ENCODE measurements at regions not wholly inside any gene's neighbourhood (a gene's known extent, or its start where the extent isn't known, plus 50 kb on each side); places are given as distances from the start of the nearest gene placed in this dataset.

DNA sequence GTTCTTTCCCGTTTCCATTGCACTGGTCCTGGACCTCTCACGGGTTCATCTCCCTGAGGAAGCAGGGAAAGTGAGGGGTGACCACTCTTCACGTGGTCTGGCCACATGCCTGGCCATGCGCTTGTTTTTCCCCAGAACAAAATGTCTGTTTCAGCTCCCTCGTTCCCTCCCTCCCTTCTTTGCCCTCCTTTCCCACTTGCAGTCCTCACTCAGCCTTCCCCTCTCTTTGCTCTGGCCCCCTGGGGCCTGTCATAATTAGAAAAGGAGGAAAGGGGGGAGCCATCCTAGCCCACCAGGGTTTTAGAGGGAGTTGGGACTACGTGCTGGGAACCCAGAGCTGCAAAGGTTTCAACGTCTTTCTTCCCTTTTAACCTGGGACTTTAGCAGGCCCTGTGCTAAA lies 52.8 kb upstream of the CADM1 start:
- no peak for TF ChIP-seq CTCF (IDR thresholded peaks at IDR 0.05; ENCODE audit: low read depth, low read length, poor library complexity, severe bottlenecking)
- no peak for TF ChIP-seq EZH2phosphoT487 (IDR thresholded peaks at IDR 0.05; ENCODE audit: borderline replicate concordance, low read length)

All from DOHH2 (cell line).